H1 (cell line): ENCODE measurements at regions not wholly inside any gene's neighbourhood (a gene's known extent, or its start where the extent isn't known, plus 50 kb on each side); places are given as distances from the start of the nearest gene placed in this dataset.

ENCODE experiments used
- CTCF ChIA-PET: fragments of 300-600 bp; sonication (Branson Sonifier 250); formaldehyde crosslinking; loops from one replicate; lab custom pipeline; 2021; ENCODE audit not compliant: partially characterized antibody; lab: Charles Lee
- POLR2A ChIA-PET: fragments of 300-600 bp; sonication (Branson Sonifier 250); formaldehyde crosslinking; loops from one replicate; lab custom pipeline; 2021; ENCODE audit warnings: inconsistent platforms; ENCODE audit not compliant: partially characterized antibody; lab: Charles Lee
- DNase-seq, 2 experiments: peaks; one replicate each; pipeline versions ENCODE4 v3.0.0 to v3.0.0-alpha.2; 2010 to 2022; ENCODE audit warnings: low spot score in 2 of 2, low read depth in 1 of 2, mixed read lengths in 1 of 2
- FAIRE-seq: peaks from 2 replicates; lab custom pipeline; 2011; peaks lifted over from hg19 to GRCh38; lab: Jason Lieb, UNC
- H2AFZ ChIP-seq: 2 replicates; pipeline ENCODE4 v1.8.1; 2012; ENCODE audit warnings: low read length, inconsistent platforms
- H2AK5ac ChIP-seq: 2 replicates; pipeline ENCODE4 v1.6.1; 2013; ENCODE audit warnings: low read depth, low read length
- H2BK120ac ChIP-seq: replicated peaks from 2 replicates; pipeline ENCODE3; 2013; ENCODE audit warnings: low read depth, low read length, inconsistent platforms
- H2BK12ac ChIP-seq: 2 replicates; pipeline ENCODE4 v1.6.1; 2013; ENCODE audit warnings: low read depth, low read length
- H2BK15ac ChIP-seq: 2 replicates; pipeline ENCODE4 v1.6.1; 2013; ENCODE audit warnings: low read length
- H2BK20ac ChIP-seq: 2 replicates; pipeline ENCODE4 v1.6.1; 2013; ENCODE audit warnings: low read length
- H2BK5ac ChIP-seq: 2 replicates; pipeline ENCODE4 v1.6.1; 2013; ENCODE audit warnings: low read depth, low read length
- H3K14ac ChIP-seq: 2 replicates; pipeline ENCODE4 v1.6.1; 2013; ENCODE audit warnings: inconsistent platforms; ENCODE audit not compliant: insufficient read length
- H3K18ac ChIP-seq: 2 replicates; pipeline ENCODE4 v1.6.1; 2013; ENCODE audit warnings: low read length; ENCODE audit errors: extremely low read depth
- H3K23ac ChIP-seq: 2 replicates; pipeline ENCODE4 v1.6.1; 2013; ENCODE audit warnings: inconsistent platforms; ENCODE audit not compliant: insufficient read length
- H3K23me2 ChIP-seq: 2 replicates; pipeline ENCODE4 v1.6.1; 2013; ENCODE audit warnings: low read depth, low read length
- H3K27ac ChIP-seq: 2 replicates; pipeline ENCODE4 v1.6.1; 2011; ENCODE audit warnings: low read depth, low read length, inconsistent platforms
- H3K27me3 ChIP-seq, 4 experiments: replicated peaks in 1 of 4; 1 replicate in 1 of 4; 2 replicates in 3 of 4; pipeline versions ENCODE4 v1.6.1 to v1.8.1; 2011 to 2013; ENCODE audit warnings: low read length in 3 of 4, mild to moderate bottlenecking in 3 of 4, inconsistent platforms in 2 of 4, mixed read lengths in 2 of 4, moderate library complexity in 1 of 4; ENCODE audit not compliant: control insufficient read depth in 3 of 4, insufficient read depth in 3 of 4; ENCODE audit errors: extremely low read depth in 1 of 4
- H3K36me3 ChIP-seq, 4 experiments: 2 replicates each; pipeline versions ENCODE4 v1.6.1 to v1.8.1; 2011 to 2013; ENCODE audit warnings: mild to moderate bottlenecking in 4 of 4, low read length in 3 of 4, moderate library complexity in 2 of 4, control low read depth in 1 of 4, inconsistent platforms in 1 of 4; ENCODE audit not compliant: insufficient read depth in 4 of 4, control insufficient read depth in 2 of 4
- H3K4ac ChIP-seq: replicated peaks from 2 replicates; pipeline ENCODE3; 2013; ENCODE audit warnings: low read length, low read depth, mixed read lengths, inconsistent platforms; ENCODE audit not compliant: insufficient read length
- H3K4me1 ChIP-seq, 4 experiments: replicated peaks in 1 of 4; 1 replicate in 1 of 4; 2 replicates in 3 of 4; pipeline versions ENCODE4 v1.6.1 to v1.8.1; 2011 to 2013; ENCODE audit warnings: low read length in 3 of 4, inconsistent platforms in 2 of 4, mixed read lengths in 1 of 4; ENCODE audit not compliant: insufficient read depth in 4 of 4, control insufficient read depth in 3 of 4
- H3K4me2 ChIP-seq, 2 experiments: 2 replicates each; pipeline versions ENCODE4 v1.6.1 to v1.8.1; 2011 to 2013; ENCODE audit warnings: low read depth in 2 of 2, low read length in 2 of 2, control low read depth in 1 of 2, inconsistent platforms in 1 of 2, mild to moderate bottlenecking in 1 of 2; ENCODE audit not compliant: insufficient read depth in 1 of 2
- H3K4me3 ChIP-seq, 4 experiments: fragments of 200-600, 300-600 bp in 1 of 4; sonication (generic), shearing (Covaris generic), sonication (Bioruptor Twin) in 1 of 4; 2 replicates each; pipeline versions ENCODE4 v1.5.1 to v1.8.1; 2011 to 2016; ENCODE audit warnings: low read length in 4 of 4, low read depth in 3 of 4, control low read depth in 2 of 4, inconsistent platforms in 2 of 4, mild to moderate bottlenecking in 2 of 4, mixed read lengths in 1 of 4, moderate library complexity in 1 of 4; ENCODE audit not compliant: insufficient read depth in 2 of 4; ENCODE audit errors: extremely low read depth in 1 of 4
- H3K56ac ChIP-seq: replicated peaks from 2 replicates; pipeline ENCODE3; 2013; ENCODE audit warnings: low read depth, mild to moderate bottlenecking, mixed read lengths, low read length, inconsistent platforms; ENCODE audit not compliant: insufficient read length
- H3K79me1 ChIP-seq: 2 replicates; pipeline ENCODE4 v1.6.1; 2013; ENCODE audit warnings: low read depth, low read length, control low read depth
- H3K79me2 ChIP-seq, 2 experiments: 2 replicates each; pipeline versions ENCODE4 v1.6.1 to v1.8.1; 2012 to 2013; ENCODE audit warnings: low read length in 2 of 2, mild to moderate bottlenecking in 2 of 2, inconsistent platforms in 1 of 2; ENCODE audit not compliant: insufficient read depth in 2 of 2, control insufficient read depth in 1 of 2
- H3K9ac ChIP-seq, 4 experiments: replicated peaks in 1 of 4; 1 replicate in 1 of 4; 2 replicates in 3 of 4; pipeline versions ENCODE4 v1.6.1 to v1.8.1; 2011 to 2013; ENCODE audit warnings: low read depth in 3 of 4, low read length in 3 of 4, control low read depth in 2 of 4, mild to moderate bottlenecking in 2 of 4, moderate library complexity in 2 of 4, inconsistent platforms in 1 of 4; ENCODE audit errors: extremely low read depth in 1 of 4
- H3K9me3 ChIP-seq, 2 experiments: 2 replicates each; pipeline versions ENCODE4 v1.6.1 to v1.8.1; 2012 to 2013; ENCODE audit warnings: mild to moderate bottlenecking in 2 of 2, moderate library complexity in 2 of 2, control low read depth in 1 of 2, inconsistent platforms in 1 of 2, low read depth in 1 of 2, low read length in 1 of 2, mixed read lengths in 1 of 2; ENCODE audit not compliant: insufficient read depth in 2 of 2
- H4K20me1 ChIP-seq, 2 experiments: replicated peaks in 1 of 2; 2 replicates each; pipeline versions ENCODE3 to v1.8.1; 2011 to 2013; ENCODE audit warnings: inconsistent platforms in 2 of 2, low read length in 2 of 2, mild to moderate bottlenecking in 1 of 2; ENCODE audit not compliant: insufficient read depth in 2 of 2, control insufficient read depth in 1 of 2
- H4K5ac ChIP-seq: 2 replicates; pipeline ENCODE4 v1.6.1; 2013; ENCODE audit warnings: low read length, low read depth, mixed read lengths, inconsistent platforms; ENCODE audit not compliant: insufficient read length
- H4K8ac ChIP-seq: 2 replicates; pipeline ENCODE4 v1.8.0; 2013; ENCODE audit warnings: mild to moderate bottlenecking, moderate library complexity, low read length, inconsistent platforms; ENCODE audit not compliant: insufficient read depth; ENCODE audit errors: extremely low read depth
- H4K91ac ChIP-seq: replicated peaks from 2 replicates; pipeline ENCODE3; 2013; ENCODE audit warnings: low read length, mixed read lengths, inconsistent platforms; ENCODE audit not compliant: insufficient read length
- CHD7 ChIP-seq: fragments of 300-600 bp; sonication (generic); IDR thresholded peaks from 2 replicates; pipeline ENCODE4 v1.7.1; 2012; ENCODE audit warnings: low read length, moderate library complexity, mild to moderate bottlenecking, inconsistent platforms; ENCODE audit not compliant: insufficient replicate concordance
- WGBS, 2 experiments: shearing (Covaris generic) in 1 of 2; methylation state at CpG; one replicate each; pipeline versions ENCODE4 v1.1.6 to v1.1.7; 2013 to 2015; ENCODE audit warnings: low lambda C conversion rate in 2 of 2, mixed read lengths in 2 of 2, inconsistent platforms in 1 of 2, low coverage in 1 of 2, missing lambda C conversion rate in 1 of 2; ENCODE audit not compliant: insufficient replicate concordance in 2 of 2, insufficient coverage in 1 of 2, insufficient read length in 1 of 2; ENCODE audit errors: extremely low coverage in 1 of 2, missing lambda C conversion rate in 1 of 2; 5-methylcytosine and 5-hydroxymethylcytosine counted together

DNA sequence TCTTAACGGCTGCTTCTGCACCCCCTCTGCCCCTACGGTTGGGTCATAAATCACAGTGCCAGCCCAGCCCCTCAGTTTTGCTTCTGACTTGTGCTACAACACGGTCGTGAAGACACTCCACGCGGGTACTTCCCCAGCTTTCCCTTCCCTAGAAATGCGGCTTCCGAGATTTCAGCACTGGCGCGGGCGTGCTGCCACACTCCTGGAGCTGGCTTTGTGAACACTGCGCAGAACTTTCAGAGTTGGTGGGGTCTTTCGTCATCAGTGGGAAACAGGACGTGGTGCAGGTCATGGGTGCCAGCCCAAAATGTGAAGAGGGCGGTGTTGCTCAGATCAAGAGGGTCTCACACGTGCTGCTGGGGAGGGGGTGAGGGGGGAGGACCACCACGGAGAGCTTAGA lies 733.0 kb upstream of the SALL3 start:
- no peak overlapping the region for H4K91ac ChIP-seq
- H3K23me2 ChIP-seq: no peaks in the 10 kb centered on the region; the same call in 1 of the 2 replicates
- H3K79me2 ChIP-seq: no peaks in the 10 kb centered on the region
- no peak overlapping the region for H3K4ac ChIP-seq
- no peaks in the 10 kb centered on the region for H4K20me1 ChIP-seq
- no peak overlapping the region for H3K4me2 ChIP-seq
- peak overlapping the region; percentile 0; the same call in 1 of the 2 replicates for H4K8ac ChIP-seq
- peaks cover 0 to 5% (median 0%) of the 10 kb centered on the region in 4 experiments; a peak in 1 of 7 replicates for H3K4me1 ChIP-seq
- H3K4me3 ChIP-seq: no peak overlapping the region
- H3K27ac ChIP-seq: no peak overlapping the region
- H3K23ac ChIP-seq: no peak overlapping the region
- no peak overlapping the region for H2BK12ac ChIP-seq
- DNase-seq (no peak), FAIRE-seq (no peak)
- H2BK120ac ChIP-seq: no peak overlapping the region
- no peak overlapping the region for H2BK5ac ChIP-seq
- H3K27me3 ChIP-seq: no peaks in the 10 kb centered on the region
- no peak overlapping the region for H3K18ac ChIP-seq
- H3K36me3 ChIP-seq: no peaks in the 10 kb centered on the region
- H4K5ac ChIP-seq: no peak overlapping the region
- no peak overlapping the region for H3K14ac ChIP-seq
- no peaks in the 10 kb centered on the region for H3K9me3 ChIP-seq
- WGBS, 2 experiments: 85% methylated on average over 16 of the region's 17 CpGs; no CpG with 5 or more reads in 1 of the 2 experiments
- no peak overlapping the region for H2AFZ ChIP-seq
- no peak overlapping the region for H3K56ac ChIP-seq
- ChIA-PET POLR2A (no interaction called here), CTCF (no interaction called here)
- no peak overlapping the region for H2AK5ac ChIP-seq
- H3K79me1 ChIP-seq: no peaks in the 10 kb centered on the region
- H2BK15ac ChIP-seq: no peak overlapping the region
- H2BK20ac ChIP-seq: no peak overlapping the region
- H3K9ac ChIP-seq: no peak overlapping the region
- TF ChIP-seq CHD7: no peak
